KMS-11 (cell line): ENCODE measurements at regions not wholly inside any gene's neighbourhood (a gene's known extent, or its start where the extent isn't known, plus 50 kb on each side); places are given as distances from the start of the nearest gene placed in this dataset.
A peak's percentile ranks its signal among the peaks of the same experiment; 100 is the strongest.

Source experiments
- H2AFZ ChIP-seq: fragments of 200-600 bp; sonication (generic); 2 replicates; pipeline ENCODE4 v1.6.1; 2016; ENCODE audit warnings: antibody characterized with exemption, mixed run types, low read depth
- H3K27ac ChIP-seq: fragments of 200-600 bp; sonication (generic); 2 replicates; pipeline ENCODE4 v1.6.1; 2016; ENCODE audit warnings: mild to moderate bottlenecking, mixed run types
- H3K27me3 ChIP-seq: fragments of 200-600 bp; sonication (generic); 2 replicates; pipeline ENCODE4 v1.6.1; 2017; ENCODE audit warnings: mild to moderate bottlenecking, low read depth, mixed run types, moderate library complexity; ENCODE audit not compliant: insufficient read depth
- H3K36me3 ChIP-seq: fragments of 200-600 bp; sonication (generic); 2 replicates; pipeline ENCODE4 v1.6.1; 2017; ENCODE audit warnings: mild to moderate bottlenecking, mixed run types; ENCODE audit not compliant: insufficient read depth
- H3K4me1 ChIP-seq: fragments of 200-600 bp; sonication (generic); 2 replicates; pipeline ENCODE4 v1.6.1; 2016; ENCODE audit warnings: mild to moderate bottlenecking, low read depth, mixed run types; ENCODE audit not compliant: poor library complexity, severe bottlenecking
- H3K4me2 ChIP-seq: fragments of 200-600 bp; sonication (generic); 2 replicates; pipeline ENCODE4 v1.7.0; 2016; ENCODE audit warnings: mild to moderate bottlenecking, mixed run types
- H3K4me3 ChIP-seq: fragments of 200-600 bp; sonication (generic); IDR thresholded peaks from 2 replicates; pipeline ENCODE4 v1.6.1; 2017; ENCODE audit warnings: low read depth, low read length, mixed read lengths; ENCODE audit not compliant: insufficient read depth
- H3K79me2 ChIP-seq: fragments of 200-600 bp; sonication (generic); 2 replicates; pipeline ENCODE4 v1.6.1; 2016; ENCODE audit warnings: low read depth, mixed run types; ENCODE audit not compliant: insufficient read depth
- H3K9ac ChIP-seq: fragments of 200-600 bp; sonication (generic); 2 replicates; pipeline ENCODE4 v1.6.1; 2016; ENCODE audit warnings: mild to moderate bottlenecking, mixed run types
- H4K20me1 ChIP-seq: fragments of 200-600 bp; sonication (generic); 2 replicates; pipeline ENCODE4 v1.6.1; 2016; ENCODE audit warnings: mild to moderate bottlenecking, mixed run types; ENCODE audit not compliant: insufficient read depth
- TF ChIP-seq, protein P1 (sequence below): fragments of 200-600 bp; sonication (generic); conservative IDR thresholded peaks from 2 replicates; pipeline ENCODE4 v1.6.1; 2017; ENCODE audit warnings: low read depth, mild to moderate bottlenecking, antibody characterized with exemption, low read length, moderate library complexity, mixed read lengths

DNA sequence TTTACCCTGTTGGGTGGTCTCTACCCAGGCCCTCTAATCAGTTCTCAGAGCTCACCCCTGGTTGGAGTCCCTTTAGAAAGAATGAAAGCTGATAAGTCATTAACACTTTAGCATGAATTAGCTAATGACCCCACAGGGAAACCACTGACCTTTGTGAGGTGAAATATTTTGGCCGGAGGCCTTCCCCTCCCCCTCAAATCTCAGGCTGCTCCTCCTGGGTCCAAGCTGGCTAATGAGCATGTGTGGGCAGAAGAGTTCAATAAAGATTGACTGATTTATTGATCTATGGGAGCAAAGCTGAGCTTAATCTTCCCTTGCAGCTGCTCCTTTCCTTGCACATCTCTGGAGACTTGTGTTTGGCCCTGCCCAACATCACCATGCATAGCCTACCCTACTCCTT, 78.8 kb upstream of the CCDC85A start:
- Histone ChIP-seq H3K27ac (no peak overlapping the region), H4K20me1 (no peaks in the 10 kb centered on the region), H3K4me3 (no peak overlapping the region), H3K4me1 (peaks cover 36% of the 10 kb centered on the region), H3K27me3 (no peaks in the 10 kb centered on the region), H3K36me3 (no peaks in the 10 kb centered on the region), H2AFZ (no peak overlapping the region), H3K79me2 (no peaks in the 10 kb centered on the region), H3K4me2 (no peak overlapping the region), H3K9ac (no peak overlapping the region)
- TF ChIP-seq, protein P1, sequence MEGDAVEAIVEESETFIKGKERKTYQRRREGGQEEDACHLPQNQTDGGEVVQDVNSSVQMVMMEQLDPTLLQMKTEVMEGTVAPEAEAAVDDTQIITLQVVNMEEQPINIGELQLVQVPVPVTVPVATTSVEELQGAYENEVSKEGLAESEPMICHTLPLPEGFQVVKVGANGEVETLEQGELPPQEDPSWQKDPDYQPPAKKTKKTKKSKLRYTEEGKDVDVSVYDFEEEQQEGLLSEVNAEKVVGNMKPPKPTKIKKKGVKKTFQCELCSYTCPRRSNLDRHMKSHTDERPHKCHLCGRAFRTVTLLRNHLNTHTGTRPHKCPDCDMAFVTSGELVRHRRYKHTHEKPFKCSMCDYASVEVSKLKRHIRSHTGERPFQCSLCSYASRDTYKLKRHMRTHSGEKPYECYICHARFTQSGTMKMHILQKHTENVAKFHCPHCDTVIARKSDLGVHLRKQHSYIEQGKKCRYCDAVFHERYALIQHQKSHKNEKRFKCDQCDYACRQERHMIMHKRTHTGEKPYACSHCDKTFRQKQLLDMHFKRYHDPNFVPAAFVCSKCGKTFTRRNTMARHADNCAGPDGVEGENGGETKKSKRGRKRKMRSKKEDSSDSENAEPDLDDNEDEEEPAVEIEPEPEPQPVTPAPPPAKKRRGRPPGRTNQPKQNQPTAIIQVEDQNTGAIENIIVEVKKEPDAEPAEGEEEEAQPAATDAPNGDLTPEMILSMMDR, result no peak

DNA sequence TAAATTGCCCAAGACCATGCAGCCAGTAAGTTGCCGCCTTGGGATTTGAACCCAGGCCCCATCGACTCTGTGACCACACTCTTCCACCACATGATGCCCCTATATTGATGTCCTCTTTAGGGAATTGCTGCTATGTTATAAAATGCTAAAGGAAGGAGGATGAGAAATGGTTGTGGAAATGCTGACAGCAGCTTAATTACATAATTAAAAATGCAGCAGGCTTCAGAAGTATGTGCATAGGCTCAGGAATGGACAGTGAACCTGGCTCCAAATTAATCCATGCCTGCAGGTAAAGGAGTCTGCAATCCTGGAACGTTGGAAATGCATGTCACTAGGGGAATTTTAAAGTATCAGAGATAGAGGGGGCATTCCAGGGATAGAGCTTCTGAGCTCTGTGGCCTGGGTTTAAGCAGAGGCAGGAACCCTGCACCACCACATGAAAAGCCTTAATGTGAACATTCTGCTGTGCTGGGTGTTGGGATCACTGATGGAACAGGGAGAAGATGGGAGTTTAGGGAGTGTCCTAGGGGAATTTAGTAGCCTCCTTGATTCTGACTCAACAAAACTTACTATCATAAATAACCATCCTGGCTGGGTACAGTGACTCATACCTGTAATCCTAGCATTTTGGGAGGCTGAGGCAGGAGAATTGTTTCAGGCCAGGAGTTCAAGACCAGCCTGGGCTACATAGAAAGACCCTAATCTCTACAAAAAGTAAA, 76.1 kb upstream of the CCDC85A start:
- no peaks in the 10 kb centered on the region for H4K20me1 ChIP-seq
- H3K9ac ChIP-seq, result no peak overlapping the region
- no peak overlapping the region for H3K4me3 ChIP-seq
- no peaks in the 10 kb centered on the region for H3K79me2 ChIP-seq
- no peak overlapping the region for H3K4me2 ChIP-seq
- TF ChIP-seq, protein P1, result no peak
- no peaks in the 10 kb centered on the region for H3K36me3 ChIP-seq
- no peak overlapping the region for H2AFZ ChIP-seq
- no peak overlapping the region for H3K27ac ChIP-seq
- peaks cover 9% of the 10 kb centered on the region for H3K4me1 ChIP-seq
- no peaks in the 10 kb centered on the region for H3K27me3 ChIP-seq

DNA sequence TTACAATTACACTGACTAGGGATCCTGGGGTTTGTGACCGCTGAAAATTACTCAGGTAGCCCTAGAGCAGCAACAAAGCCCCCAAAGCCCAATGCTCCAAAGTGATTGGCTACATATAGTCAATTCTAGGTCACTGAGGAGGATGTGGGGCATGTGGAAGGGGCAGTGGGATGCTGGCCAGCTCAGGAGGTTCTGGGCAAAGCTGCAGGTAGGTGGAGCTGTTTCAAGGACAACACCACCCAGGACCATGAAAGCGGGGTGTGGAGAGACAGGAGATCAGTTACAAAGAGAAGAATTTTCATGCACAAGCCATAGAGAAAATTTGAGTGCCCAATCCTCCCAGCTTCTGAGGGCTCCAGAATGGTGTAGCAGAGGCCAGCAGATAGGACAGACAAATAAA, 75.0 kb upstream of the CCDC85A start:
- TF ChIP-seq, protein P1, result peak; percentile 11; the same call in 1 of the 2 replicates
- no peak overlapping the region for H3K4me3 ChIP-seq
- no peak overlapping the region for H3K4me2 ChIP-seq
- no peaks in the 10 kb centered on the region for H3K4me1 ChIP-seq
- no peak overlapping the region for H2AFZ ChIP-seq
- no peaks in the 10 kb centered on the region for H3K79me2 ChIP-seq
- H3K9ac ChIP-seq, result no peak overlapping the region
- H3K36me3 ChIP-seq, result no peaks in the 10 kb centered on the region
- H4K20me1 ChIP-seq, result no peaks in the 10 kb centered on the region
- no peaks in the 10 kb centered on the region for H3K27me3 ChIP-seq
- no peak overlapping the region for H3K27ac ChIP-seq

DNA sequence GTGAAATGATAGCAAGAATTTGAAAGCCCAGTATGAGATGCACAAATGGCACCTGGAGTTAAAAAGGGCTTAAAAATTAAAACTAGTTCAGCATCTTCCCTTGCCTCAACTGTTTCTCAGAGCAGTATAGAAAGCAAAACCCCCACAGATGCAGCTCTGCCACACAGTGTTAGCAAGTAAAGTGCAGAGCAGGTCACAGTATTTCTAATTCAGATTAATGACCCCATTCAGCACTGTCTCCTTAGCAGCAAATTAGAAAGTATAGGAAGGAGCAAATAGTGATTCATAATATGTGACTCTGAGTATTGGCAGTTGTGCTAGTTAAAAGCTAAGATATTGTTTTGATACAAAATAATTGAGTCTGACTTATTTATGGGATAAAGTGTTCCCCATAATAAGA, 73.8 kb upstream of the CCDC85A start:
- H3K36me3 ChIP-seq, result no peaks in the 10 kb centered on the region
- no peak overlapping the region for H3K4me2 ChIP-seq
- H2AFZ ChIP-seq, result no peak overlapping the region
- no peak overlapping the region for H3K27ac ChIP-seq
- TF ChIP-seq, protein P1, result no peak
- no peaks in the 10 kb centered on the region for H4K20me1 ChIP-seq
- no peaks in the 10 kb centered on the region for H3K79me2 ChIP-seq
- no peak overlapping the region for H3K4me3 ChIP-seq
- H3K9ac ChIP-seq, result no peak overlapping the region
- no peaks in the 10 kb centered on the region for H3K27me3 ChIP-seq
- H3K4me1 ChIP-seq, result no peaks in the 10 kb centered on the region
